Stomach (tissue), 4 donors: ENCODE measurements at regions not wholly inside any gene's neighbourhood (a gene's known extent, or its start where the extent isn't known, plus 50 kb on each side); places are given as distances from the start of the nearest gene placed in this dataset.

ENCODE experiments used
- POLR2A ChIP-seq, 4 donors: fragments of 450-650 bp; IDR thresholded peaks; one replicate each; pipeline ENCODE4 v1.6.1; 2016; ENCODE audit warnings: antibody characterized with exemption in 4 of 4, control low read depth in 2 of 4, mild to moderate bottlenecking in 1 of 4, moderate library complexity in 1 of 4
- POLR2AphosphoS5 ChIP-seq, 3 donors: sonication (generic); formaldehyde crosslinking; IDR thresholded peaks; one replicate each; pipeline ENCODE4 v1.6.1; 2016; ENCODE audit warnings: antibody characterized with exemption in 3 of 3
- TF ChIP-seq, protein P1 (sequence below), 7 experiments: fragments of 450-650 bp in 4 of 7; fragments of 200-600 bp in 3 of 7; sonication (generic) in 3 of 7; IDR thresholded peaks; one replicate each; pipeline ENCODE4 v1.5.1; 2016 to 2019; ENCODE audit warnings: antibody characterized with exemption in 7 of 7, control low read depth in 2 of 7, mild to moderate bottlenecking in 1 of 7

DNA sequence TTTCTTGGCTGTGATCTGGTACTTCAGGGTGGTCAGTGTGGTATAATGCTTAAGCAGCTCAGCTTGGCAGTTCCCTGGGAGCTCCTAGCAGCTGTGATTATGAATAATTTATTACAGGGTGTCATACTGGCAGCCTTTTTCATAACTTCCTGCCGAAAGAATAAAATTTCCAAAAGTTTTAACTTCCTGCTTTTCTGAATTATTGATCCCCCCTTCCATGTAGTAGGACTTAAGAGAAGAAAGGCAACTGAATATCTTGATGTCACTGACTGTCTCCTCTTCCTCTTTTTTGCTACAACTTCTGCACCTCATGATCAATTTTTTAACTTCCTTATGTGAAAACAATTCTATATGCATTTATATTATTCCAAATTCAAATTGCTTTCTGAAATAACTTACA, 74.3 kb upstream of the SPEF2 start:
- TF ChIP-seq POLR2AphosphoS5 (IDR thresholded peaks at IDR 0.05): no peak
- TF ChIP-seq, protein P1, sequence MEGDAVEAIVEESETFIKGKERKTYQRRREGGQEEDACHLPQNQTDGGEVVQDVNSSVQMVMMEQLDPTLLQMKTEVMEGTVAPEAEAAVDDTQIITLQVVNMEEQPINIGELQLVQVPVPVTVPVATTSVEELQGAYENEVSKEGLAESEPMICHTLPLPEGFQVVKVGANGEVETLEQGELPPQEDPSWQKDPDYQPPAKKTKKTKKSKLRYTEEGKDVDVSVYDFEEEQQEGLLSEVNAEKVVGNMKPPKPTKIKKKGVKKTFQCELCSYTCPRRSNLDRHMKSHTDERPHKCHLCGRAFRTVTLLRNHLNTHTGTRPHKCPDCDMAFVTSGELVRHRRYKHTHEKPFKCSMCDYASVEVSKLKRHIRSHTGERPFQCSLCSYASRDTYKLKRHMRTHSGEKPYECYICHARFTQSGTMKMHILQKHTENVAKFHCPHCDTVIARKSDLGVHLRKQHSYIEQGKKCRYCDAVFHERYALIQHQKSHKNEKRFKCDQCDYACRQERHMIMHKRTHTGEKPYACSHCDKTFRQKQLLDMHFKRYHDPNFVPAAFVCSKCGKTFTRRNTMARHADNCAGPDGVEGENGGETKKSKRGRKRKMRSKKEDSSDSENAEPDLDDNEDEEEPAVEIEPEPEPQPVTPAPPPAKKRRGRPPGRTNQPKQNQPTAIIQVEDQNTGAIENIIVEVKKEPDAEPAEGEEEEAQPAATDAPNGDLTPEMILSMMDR (IDR thresholded peaks at IDR 0.05): no peak
- no peak for TF ChIP-seq POLR2A (IDR thresholded peaks at IDR 0.05)
